ENCODE measurements at regions not wholly inside any gene's neighbourhood (a gene's known extent, or its start where the extent isn't known, plus 50 kb on each side); places are given as distances from the start of the nearest gene placed in this dataset.

GRCh38 chr15:93232845-93233244, 143.8 kb upstream of the RGMA start:
- TF ChIP-seq CTCF (IDR thresholded peaks at IDR 0.05) (no peak), POLR2A (IDR thresholded peaks at IDR 0.05) (no peak)
